NCI-H2196 treated with DMSO at 0.1 percent for 48 hours (cell line): ENCODE measurements at regions not wholly inside any gene's neighbourhood (a gene's known extent, or its start where the extent isn't known, plus 50 kb on each side); places are given as distances from the start of the nearest gene placed in this dataset.
"Not testable (repeated sequence)": the region's sequence is repeated elsewhere in the genome, so short reads cannot be mapped to it uniquely, and the experiment has no call there.

Source experiments
- DNase-seq: peaks from one replicate; lab custom pipeline; 2025; ENCODE audit not compliant: unreplicated experiment; lab: John Stamatoyannopoulos, UW

DNA sequence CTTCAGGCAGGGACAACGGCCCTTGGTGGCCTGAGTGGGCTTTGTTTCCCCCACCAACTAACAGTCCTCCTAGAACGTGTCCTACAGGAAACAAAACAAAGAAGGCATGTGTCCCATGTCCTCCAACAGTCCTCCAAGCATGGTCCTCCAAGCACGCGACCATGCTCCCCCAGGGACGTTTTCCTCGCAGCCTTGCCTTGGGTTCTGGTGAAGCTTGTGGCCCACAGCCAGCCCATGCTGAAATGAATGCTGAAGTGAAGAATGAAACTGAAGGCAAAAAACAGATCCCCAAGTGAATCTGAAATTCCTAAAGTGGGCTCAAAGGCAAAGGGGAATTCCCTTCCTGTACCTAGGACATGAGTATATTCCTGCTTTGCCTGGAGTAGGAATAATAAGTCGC lies 176.6 kb downstream of the JCAD start:
- DNase-seq, result no peak

GRCh38 chr10:29881811-29882210 lies 177.6 kb downstream of the JCAD start:
- no peak for DNase-seq

- no peak for DNase-seq
Measured at GRCh38 chr10:29881336-29881771, 178.0 kb downstream of the JCAD start.

DNA sequence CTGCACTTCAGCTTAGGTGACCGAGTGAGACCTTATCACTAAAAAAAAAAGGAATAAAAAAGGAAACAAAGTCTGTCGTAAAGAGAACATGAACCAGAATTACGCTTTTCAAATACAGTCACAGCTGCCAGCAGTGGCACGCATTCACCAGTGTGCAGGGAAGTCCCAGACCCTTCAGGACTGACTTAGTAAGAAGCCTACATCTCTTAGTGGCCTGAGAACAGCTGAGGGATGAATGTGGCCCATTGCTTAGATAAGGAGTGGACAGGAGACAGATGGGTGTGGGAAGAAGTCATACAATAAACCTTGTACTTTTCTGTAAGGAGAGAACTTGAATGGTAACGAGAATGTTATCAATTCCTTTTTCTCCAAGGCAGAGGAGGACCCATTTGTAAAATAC lies 178.5 kb downstream of the JCAD start:
- no peak for DNase-seq

DNA sequence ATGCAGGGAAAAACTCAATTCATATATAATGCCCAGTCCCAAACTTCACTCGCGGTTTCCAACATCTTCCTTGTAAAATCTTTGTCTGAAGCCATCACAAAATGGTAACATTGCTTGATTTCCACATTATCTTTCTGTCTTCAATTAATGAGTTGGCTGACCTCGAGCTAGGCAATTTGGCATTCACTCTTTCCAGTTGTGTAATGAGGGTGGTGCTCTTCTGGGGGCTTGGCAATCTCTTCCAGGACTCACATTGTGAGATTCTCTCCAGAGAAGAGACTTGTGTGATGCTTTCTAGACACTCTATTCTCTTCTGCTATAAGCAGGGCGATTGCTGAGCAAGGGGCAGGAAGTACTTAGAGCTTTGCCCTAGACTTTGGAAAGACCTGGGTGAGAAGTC lies 179.5 kb downstream of the JCAD start:
- no peak for DNase-seq

GRCh38 chr10:29878492-29878891 lies 180.9 kb downstream of the JCAD start:
- no peak for DNase-seq

DNA sequence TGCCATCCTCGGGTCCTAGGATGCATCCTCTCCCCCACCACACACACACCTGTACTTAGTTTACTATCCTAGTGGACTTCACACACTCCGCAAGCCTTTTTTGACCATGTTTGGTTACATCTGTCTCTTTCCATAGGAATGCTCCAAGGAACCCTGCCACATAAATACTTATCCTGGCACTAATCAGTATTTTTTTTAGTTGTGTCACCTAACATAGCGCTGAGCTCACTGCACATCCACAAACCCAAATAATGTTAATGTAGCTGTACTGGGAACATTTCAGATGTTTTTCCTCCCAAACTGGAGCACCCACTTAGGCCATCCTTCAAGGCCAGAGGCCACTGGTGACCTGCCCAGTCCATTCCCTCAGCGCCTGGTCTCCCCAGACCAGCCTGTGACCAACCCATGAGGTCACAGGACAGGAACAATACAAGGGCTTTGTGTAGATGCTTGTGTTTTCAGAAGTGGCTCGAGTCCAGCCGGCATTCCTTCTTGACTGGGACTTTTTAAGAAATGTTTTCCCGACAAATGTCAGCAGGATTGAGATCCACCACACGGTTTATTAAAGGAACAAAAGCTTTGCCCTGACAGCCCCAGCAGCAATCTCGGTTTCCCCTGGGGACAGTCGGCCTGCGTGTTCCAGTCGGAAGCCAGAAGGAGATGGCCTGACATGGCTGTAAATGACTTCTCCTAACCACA lies 181.4 kb downstream of the JCAD start:
- DNase-seq, result no peak

GRCh38 chr10:29876008-29876555 lies 183.3 kb downstream of the JCAD start:
- no peak for DNase-seq

DNA sequence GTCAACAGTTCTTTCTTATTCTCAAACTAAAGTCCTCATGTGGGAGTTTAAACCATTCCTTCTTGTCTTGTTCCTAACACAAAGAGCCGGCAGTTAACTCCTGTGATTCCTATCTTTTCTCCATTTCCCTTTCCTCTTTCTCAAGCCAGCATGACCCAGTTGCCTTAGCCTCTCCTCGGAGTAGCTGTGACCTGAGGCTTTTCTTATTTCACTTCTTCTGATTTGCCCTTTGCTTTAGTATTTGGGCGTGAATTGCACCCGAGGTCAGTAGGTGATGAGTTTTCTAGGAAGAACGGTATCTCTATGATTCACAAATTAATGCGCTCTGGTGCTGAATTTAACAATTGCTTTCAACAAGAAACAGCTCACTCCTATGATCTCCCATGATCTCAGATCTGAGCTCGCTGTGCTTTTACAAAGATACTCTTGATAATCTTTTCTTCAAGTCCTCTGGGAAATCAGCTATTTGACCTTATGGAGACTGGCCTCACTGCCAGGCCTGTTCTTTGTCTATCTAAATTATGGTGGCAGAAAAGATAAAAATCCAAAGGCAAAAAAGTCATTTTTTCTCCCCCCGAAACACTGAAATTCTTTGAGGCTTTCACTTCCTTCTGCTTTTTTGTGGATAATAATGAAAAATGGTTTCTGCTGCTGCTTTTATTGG lies 184.6 kb downstream of the JCAD start:
- no peak for DNase-seq

DNA sequence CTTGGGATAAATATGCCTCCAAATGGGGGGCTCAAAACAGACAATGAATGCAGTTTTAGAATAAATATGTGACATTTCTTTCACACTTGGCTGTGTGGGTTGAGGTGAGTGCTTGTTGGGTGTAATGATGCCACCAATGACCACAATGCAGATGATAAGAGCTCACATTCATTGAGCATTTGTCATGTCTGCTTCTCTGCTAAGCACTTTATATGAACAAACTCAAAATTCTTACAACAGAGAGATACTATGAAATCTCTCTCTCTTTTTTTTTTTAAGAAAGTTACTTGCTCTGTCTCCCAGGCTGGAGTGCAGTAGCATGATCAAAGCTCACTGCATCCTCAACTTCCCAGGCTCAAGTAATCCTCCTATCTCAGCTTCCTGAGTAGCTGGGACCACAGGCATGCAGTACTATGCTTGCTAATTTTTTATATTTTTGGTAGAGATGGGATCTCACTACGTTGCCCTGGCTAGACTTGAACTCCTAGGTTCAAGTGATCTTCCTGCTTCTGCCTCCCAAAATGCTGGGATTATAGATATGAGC lies 185.4 kb downstream of the JCAD start:
- DNase-seq, result no peak

GRCh38 chr10:29870522-29871044 lies 188.8 kb downstream of the JCAD start:
- DNase-seq, result no peak

DNA sequence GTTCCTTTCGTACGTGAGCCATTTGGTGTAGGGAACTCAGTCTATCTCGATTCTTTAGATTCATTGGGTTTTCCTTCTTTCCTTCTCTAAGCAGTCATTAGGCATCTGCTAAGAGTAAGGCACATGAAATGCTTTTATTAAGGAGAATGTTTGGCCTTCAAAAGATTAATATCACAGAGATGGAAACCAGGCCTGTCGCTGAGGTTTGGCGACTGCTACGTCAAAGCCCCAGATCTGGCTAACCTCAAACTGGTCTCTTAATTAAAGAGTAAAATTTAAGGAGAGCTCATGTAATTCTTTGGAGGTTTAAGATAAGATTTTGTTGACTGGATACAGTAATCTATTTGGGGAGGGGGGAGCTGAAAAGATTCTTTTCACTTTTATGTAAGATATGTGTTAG lies 189.8 kb downstream of the JCAD start:
- DNase-seq, result no peak

- DNase-seq, result no peak
Measured at GRCh38 chr10:29866356-29866755, 193.0 kb downstream of the JCAD start.

DNA sequence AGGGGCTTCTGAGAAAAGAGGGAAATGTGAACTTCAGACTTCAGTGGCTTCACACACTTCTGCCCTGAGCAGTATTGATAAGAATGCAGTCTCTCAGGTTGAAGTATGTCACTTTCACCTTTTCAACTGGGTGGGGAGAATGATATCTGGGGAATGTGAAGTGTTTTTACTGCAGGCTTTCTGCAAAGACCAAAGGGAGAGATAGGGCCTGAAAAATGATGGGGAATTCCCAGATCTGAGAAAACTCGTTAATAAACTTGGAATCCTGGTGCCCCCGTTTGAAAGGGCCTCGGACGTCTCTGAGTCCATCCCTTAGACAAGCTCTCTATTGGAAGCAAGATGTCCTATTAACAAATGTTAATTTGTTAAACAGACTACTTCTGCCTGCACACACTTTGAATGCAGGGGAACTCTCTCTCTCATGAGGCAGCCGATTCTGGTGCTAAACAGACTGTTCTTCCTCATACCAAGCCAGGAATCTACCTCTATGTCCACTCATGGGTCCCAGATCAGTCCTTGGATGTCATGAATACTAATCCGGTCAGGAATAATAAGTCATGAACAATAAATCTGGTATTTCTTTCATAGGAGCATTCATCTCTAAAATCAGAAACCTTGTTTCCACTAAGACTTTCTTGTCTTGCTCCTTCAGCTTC lies 193.6 kb downstream of the JCAD start:
- DNase-seq, result no peak

DNA sequence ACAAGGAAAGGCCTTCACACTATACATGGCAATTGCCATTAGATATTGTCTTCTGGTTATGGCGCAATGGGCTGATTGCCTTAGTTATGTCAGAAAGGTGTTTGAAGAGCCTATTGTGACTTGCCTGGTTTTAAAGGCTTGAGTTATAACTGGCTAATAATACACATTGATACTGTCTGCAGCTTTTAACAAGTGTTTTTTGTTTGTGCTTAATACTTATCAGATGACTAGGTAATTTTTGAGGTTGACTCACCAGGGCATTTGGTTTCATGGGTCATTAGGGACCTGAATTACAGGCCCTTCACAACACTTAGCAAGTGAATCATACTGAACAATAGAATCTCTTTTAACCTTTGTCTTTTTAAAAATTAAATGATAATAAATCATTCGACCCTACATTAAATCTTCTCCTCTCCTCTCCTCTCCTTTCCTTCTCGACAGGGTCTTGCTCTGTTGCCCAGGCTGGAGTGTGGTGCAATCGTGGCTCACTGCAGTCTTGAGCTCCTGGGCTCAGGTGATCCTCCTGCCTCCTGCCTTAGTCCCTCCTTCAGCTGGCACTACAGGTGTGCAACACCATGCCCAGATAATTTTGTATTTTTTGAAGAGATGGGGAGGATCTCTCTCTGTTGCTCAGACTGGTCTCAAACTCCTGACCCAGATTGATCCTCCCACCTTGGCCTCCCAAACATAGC lies 196.3 kb downstream of the JCAD start:
- DNase-seq, result no peak

GRCh38 chr10:29861811-29862505 lies 197.4 kb downstream of the JCAD start:
- DNase-seq, result no peak

DNA sequence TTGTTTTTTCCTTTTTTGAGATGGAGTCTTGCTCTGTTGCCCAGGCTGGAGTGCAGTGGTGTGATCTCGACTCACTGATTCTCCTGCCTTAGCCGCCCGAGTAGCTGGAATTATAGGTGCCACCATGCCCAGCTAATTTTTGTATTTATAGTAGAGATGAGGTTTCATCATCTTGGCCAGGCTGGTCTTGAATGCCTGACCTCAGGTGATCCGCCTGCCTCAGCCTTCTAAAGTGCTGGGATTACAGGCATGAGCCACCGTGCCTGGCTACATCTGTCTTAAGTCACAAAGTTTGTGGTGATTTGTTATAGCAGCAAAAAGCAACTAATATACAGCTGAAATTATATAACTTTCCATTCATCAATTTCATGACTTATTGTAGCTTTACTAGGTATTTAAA lies 198.2 kb downstream of the JCAD start:
- not testable (repeated sequence) for DNase-seq

DNA sequence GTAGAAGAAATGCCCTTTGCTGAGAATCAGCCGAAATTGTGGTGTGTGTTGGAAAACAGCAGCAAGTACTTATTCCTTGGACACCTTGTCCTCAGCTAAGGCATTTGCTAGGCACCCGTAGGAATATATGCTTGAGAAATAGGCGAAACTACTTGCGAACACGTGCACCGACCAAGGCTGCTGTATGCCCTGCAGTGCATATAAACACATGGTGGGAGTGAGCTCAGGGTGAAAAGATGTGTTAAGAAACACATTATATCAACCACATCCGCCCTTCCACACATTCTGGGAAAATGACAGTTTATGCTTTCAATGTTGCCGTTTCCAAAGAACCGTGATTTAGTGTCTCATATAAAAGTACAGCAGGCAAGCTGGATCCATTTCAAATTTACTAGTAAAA lies 199.2 kb downstream of the JCAD start:
- DNase-seq, result no peak

DNA sequence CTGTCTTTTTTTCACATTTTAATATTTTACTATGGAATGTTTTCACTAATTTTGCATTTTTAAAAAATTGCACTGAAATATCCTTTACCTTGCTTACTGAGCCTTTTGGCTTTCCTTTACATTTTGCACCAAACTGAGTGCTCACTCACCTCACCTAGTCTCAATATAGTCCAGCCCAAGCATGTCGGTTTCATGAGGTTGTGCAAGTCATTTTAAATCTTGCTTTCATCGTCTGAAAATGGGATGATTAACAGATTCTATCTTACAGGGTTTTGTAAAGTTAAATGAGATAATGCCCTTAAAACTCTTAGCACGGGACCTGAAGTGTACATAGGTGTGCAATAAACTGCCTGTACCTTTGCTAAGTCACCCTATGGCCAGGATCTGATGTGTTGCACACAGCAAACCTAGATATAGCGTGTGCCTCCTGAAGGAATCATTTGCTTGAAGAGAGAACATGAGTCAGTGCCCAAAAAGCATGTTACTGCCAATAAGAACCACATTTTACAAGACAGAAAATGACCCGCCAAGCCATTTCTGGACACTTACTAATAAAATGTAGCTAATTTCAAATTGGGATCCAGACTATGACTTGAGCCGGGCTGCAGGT lies 199.8 kb downstream of the JCAD start:
- no peak for DNase-seq

DNA sequence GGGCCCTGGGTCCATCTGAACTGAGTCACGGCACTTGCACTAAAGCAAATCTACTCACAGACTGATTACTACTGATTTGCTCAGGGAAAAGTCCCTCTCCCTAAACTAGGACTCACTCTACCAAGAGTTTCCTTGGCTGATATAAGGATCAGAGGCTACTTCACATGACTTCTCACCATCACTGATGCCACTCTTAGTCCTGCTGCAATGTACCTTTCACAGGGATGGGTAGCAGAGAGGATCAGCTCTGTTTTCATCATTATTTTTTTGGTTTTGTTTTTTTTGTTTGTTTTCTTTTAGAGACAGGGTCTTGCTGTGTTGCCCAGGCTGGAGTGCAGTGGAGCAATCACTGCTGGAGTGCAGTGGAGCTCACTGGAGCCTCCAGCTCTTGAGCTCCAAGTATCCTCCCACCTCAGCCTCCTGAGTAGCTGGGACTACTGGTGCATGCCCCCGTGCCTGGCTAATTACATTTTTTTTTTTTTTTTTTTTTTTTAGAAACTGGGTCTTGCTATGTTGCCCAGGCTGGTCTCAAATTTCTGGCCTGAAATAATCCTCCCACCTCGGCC lies 200.6 kb downstream of the JCAD start:
- DNase-seq, result no peak
